ENCODE measurements at regions not wholly inside any gene's neighbourhood (a gene's known extent, or its start where the extent isn't known, plus 50 kb on each side); places are given as distances from the start of the nearest gene placed in this dataset.

- TF ChIP-seq, protein P1, sequence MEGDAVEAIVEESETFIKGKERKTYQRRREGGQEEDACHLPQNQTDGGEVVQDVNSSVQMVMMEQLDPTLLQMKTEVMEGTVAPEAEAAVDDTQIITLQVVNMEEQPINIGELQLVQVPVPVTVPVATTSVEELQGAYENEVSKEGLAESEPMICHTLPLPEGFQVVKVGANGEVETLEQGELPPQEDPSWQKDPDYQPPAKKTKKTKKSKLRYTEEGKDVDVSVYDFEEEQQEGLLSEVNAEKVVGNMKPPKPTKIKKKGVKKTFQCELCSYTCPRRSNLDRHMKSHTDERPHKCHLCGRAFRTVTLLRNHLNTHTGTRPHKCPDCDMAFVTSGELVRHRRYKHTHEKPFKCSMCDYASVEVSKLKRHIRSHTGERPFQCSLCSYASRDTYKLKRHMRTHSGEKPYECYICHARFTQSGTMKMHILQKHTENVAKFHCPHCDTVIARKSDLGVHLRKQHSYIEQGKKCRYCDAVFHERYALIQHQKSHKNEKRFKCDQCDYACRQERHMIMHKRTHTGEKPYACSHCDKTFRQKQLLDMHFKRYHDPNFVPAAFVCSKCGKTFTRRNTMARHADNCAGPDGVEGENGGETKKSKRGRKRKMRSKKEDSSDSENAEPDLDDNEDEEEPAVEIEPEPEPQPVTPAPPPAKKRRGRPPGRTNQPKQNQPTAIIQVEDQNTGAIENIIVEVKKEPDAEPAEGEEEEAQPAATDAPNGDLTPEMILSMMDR (IDR thresholded peaks at IDR 0.05; ENCODE audit: control insufficient read depth, extremely low read depth, insufficient read depth), result no peak
- H3K4me3 ChIP-seq (ENCODE audit: low read depth, low read length), result no peak overlapping the region
- no peak for DNase-seq (ENCODE audit: low read depth)
Observed at GRCh38 chr2:147081831-147082230, 763.0 kb upstream of the ACVR2A start.

DNA sequence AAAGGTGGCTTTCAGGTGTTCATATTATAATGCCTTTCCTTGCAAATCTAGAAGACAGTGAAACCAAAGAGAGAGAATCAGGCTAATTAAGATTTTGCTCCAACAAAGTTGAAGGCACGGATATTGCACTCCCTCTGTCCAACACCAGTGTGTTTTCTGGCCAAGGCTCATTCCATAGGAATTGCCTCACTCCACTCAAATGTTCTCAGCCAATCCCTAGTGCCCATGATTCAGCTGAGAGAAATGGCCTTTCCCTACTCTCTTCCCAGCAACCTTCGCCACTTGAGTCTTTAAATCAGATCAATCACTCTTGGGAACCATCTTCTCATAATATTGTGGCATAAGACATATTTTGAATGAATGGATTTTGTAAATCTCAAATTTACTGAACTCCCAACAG lies 768.2 kb upstream of the ACVR2A start:
- no peak overlapping the region for H3K4me3 ChIP-seq (ENCODE audit: low read depth, low read length)
- DNase-seq (ENCODE audit: low read depth), result no peak
- TF ChIP-seq, protein P1 (IDR thresholded peaks at IDR 0.05; ENCODE audit: control insufficient read depth, extremely low read depth, insufficient read depth), result no peak

GRCh38 chr2:147068071-147068470 lies 776.8 kb upstream of the ACVR2A start:
- H3K4me3 ChIP-seq (ENCODE audit: low read depth, low read length), result no peak overlapping the region
- no peak for DNase-seq (ENCODE audit: low read depth)
- TF ChIP-seq, protein P1 (IDR thresholded peaks at IDR 0.05; ENCODE audit: control insufficient read depth, extremely low read depth, insufficient read depth), result no peak

DNA sequence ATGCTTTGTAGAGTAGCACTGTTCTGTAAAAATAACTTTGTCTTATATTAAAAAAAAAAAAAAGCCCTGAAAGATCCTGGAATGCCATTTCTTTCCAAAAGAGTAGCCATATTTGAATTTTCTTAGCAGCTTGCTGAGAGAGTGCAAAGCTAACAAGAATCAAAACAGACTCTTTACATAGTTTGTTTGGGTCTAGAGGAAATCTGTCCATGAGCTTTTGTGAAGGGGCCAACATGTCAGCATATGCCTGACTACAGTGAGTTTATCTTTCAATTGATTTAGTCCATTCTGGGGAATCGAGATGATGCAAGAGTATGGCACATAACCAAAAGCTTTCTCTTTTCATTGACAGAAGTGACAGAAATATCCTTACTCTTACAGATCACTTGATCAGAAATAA lies 777.7 kb upstream of the ACVR2A start:
- TF ChIP-seq, protein P1 (IDR thresholded peaks at IDR 0.05; ENCODE audit: control insufficient read depth, extremely low read depth, insufficient read depth), result no peak
- H3K4me3 ChIP-seq (ENCODE audit: low read depth, low read length), result no peak overlapping the region
- no peak for DNase-seq (ENCODE audit: low read depth)

DNA sequence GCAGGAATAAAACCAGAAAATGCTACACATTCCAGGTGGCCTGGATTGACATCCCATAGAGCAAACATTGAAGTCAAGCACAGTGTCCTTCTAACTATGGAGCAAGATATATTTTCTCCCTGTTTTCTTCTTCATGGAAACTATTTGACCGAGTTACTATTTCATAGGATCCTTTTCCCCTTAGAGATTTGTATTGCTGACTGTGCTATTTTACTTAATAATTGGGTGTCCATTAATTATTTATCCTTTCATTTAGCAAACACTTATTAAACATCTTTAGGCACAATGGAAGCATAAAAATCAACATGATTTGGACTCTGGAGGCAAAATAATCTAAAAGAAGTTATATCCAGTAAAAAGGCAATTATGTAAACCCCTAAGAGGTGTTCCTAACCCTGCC lies 782.8 kb upstream of the ACVR2A start:
- H3K4me3 ChIP-seq (ENCODE audit: low read depth, low read length), result no peak overlapping the region

DNA sequence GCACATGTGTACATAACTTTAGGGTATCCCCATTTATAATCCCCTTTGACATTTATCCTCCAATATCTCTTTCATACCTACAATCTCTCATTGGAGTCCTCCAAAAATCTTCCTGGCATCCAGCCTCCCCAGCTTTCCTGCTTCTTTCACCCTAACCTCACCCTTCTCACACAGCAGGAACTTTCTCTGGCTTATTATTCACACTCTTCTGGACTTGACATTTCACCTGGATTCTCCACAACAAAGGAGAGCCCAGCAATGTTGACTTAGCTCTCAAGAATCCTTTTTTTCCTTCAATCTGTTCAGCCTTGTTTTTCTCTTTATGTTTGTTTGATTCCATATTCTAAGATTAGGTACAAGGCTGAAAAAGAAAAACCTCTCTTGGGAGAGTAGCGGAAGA lies 783.6 kb upstream of the ACVR2A start:
- TF ChIP-seq, protein P1 (IDR thresholded peaks at IDR 0.05; ENCODE audit: control insufficient read depth, extremely low read depth, insufficient read depth), result no peak
- DNase-seq (ENCODE audit: low read depth), result no peak
- no peak overlapping the region for H3K4me3 ChIP-seq (ENCODE audit: low read depth, low read length)

More for the DNA sequence above, 782.8 kb upstream of the ACVR2A start:
- TF ChIP-seq, protein P1 (IDR thresholded peaks at IDR 0.05; ENCODE audit: control insufficient read depth, extremely low read depth, insufficient read depth), result no peak
- DNase-seq (ENCODE audit: low read depth), result no peak

- TF ChIP-seq, protein P1 (IDR thresholded peaks at IDR 0.05; ENCODE audit: control insufficient read depth, extremely low read depth, insufficient read depth), result no peak
- no peak overlapping the region for H3K4me3 ChIP-seq (ENCODE audit: low read depth, low read length)
- no peak for DNase-seq (ENCODE audit: low read depth)
Observed at GRCh38 chr2:147057892-147058490, 786.8 kb upstream of the ACVR2A start.
